Transverse colon (tissue), 3 donors: ENCODE measurements at regions not wholly inside any gene's neighbourhood (a gene's known extent, or its start where the extent isn't known, plus 50 kb on each side); places are given as distances from the start of the nearest gene placed in this dataset.

Experiments
- EP300 ChIP-seq: sonication (generic); formaldehyde crosslinking; IDR thresholded peaks from one replicate; pipeline ENCODE4 v1.6.1; 2017; ENCODE audit warnings: antibody characterized with exemption, low read depth
- POLR2A ChIP-seq: fragments of 450-650 bp; IDR thresholded peaks from one replicate; pipeline ENCODE4 v1.6.1; 2016; ENCODE audit warnings: antibody characterized with exemption, mild to moderate bottlenecking, moderate library complexity
- TF ChIP-seq, protein P1 (sequence below), 5 experiments: fragments of 200-600 bp in 3 of 5; fragments of 450-650 bp in 2 of 5; sonication (generic) in 3 of 5; IDR thresholded peaks; 1 replicate in 2 of 5; 2 replicates in 3 of 5; pipeline ENCODE4 v1.5.1; 2016 to 2017; ENCODE audit warnings: antibody characterized with exemption in 5 of 5, inconsistent platforms in 3 of 5, mild to moderate bottlenecking in 2 of 5, moderate library complexity in 1 of 5

- no peak for TF ChIP-seq EP300
- TF ChIP-seq, protein P1, sequence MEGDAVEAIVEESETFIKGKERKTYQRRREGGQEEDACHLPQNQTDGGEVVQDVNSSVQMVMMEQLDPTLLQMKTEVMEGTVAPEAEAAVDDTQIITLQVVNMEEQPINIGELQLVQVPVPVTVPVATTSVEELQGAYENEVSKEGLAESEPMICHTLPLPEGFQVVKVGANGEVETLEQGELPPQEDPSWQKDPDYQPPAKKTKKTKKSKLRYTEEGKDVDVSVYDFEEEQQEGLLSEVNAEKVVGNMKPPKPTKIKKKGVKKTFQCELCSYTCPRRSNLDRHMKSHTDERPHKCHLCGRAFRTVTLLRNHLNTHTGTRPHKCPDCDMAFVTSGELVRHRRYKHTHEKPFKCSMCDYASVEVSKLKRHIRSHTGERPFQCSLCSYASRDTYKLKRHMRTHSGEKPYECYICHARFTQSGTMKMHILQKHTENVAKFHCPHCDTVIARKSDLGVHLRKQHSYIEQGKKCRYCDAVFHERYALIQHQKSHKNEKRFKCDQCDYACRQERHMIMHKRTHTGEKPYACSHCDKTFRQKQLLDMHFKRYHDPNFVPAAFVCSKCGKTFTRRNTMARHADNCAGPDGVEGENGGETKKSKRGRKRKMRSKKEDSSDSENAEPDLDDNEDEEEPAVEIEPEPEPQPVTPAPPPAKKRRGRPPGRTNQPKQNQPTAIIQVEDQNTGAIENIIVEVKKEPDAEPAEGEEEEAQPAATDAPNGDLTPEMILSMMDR (IDR thresholded peaks at IDR 0.05), result peak; percentile 31 to 42 (median 34)
- TF ChIP-seq POLR2A, result no peak
These were observed 64.0 kb upstream of the HMCN1 start for GRCh38 chr1:185670187-185670627.
